ENCODE measurements at regions not wholly inside any gene's neighbourhood (a gene's known extent, or its start where the extent isn't known, plus 50 kb on each side); places are given as distances from the start of the nearest gene placed in this dataset.

- no peak for DNase-seq (ENCODE audit: low read depth)
These were observed 68.1 kb upstream of the CES5A start for GRCh38 chr16:55943267-55943666.

- DNase-seq (ENCODE audit: low read depth), result no peak
These were observed 67.6 kb upstream of the CES5A start for GRCh38 chr16:55942821-55943220.

- no peak for DNase-seq (ENCODE audit: low read depth)
These were observed 66.4 kb upstream of the CES5A start for GRCh38 chr16:55941552-55941951.

- no peak for DNase-seq (ENCODE audit: low read depth)
These were observed 63.0 kb upstream of the CES5A start for GRCh38 chr16:55938126-55938525.

GRCh38 chr16:55933038-55933437 is 57.9 kb upstream of the CES5A start:
- no peak for DNase-seq (ENCODE audit: low read depth)

GRCh38 chr16:55930036-55930435 is 54.9 kb upstream of the CES5A start:
- no peak for DNase-seq (ENCODE audit: low read depth)

- DNase-seq (ENCODE audit: low read depth), result no peak
These were observed 54.0 kb upstream of the CES5A start for GRCh38 chr16:55929181-55929580.

GRCh38 chr16:55925242-55925641 is 50.1 kb upstream of the CES5A start:
- DNase-seq (ENCODE audit: low read depth), result no peak
